BLaER1 (cell line): ENCODE measurements at regions not wholly inside any gene's neighbourhood (a gene's known extent, or its start where the extent isn't known, plus 50 kb on each side); places are given as distances from the start of the nearest gene placed in this dataset.

Source experiments
- H3K27ac ChIP-seq: shearing (Covaris generic); formaldehyde crosslinking; 2 replicates; pipeline ENCODE4 v1.8.1; 2022
- H3K27me3 ChIP-seq: shearing (Covaris generic); formaldehyde crosslinking; 2 replicates; pipeline ENCODE4 v1.8.1; 2022
- H3K36me3 ChIP-seq: shearing (Covaris generic); formaldehyde crosslinking; 2 replicates; pipeline ENCODE4 v1.8.1; 2022
- H3K4me1 ChIP-seq: shearing (Covaris generic); formaldehyde crosslinking; 2 replicates; pipeline ENCODE4 v1.8.1; 2022
- H3K4me2 ChIP-seq: shearing (Covaris generic); formaldehyde crosslinking; 2 replicates; pipeline ENCODE4 v1.8.1; 2022
- H3K4me3 ChIP-seq: shearing (Covaris generic); formaldehyde crosslinking; 2 replicates; pipeline ENCODE4 v1.8.1; 2022
- H3K9ac ChIP-seq: shearing (Covaris generic); formaldehyde crosslinking; 2 replicates; pipeline ENCODE4 v1.8.1; 2022
- H3K9me3 ChIP-seq: shearing (Covaris generic); formaldehyde crosslinking; 2 replicates; pipeline ENCODE4 v1.8.1; 2022
- H4K20me1 ChIP-seq: shearing (Covaris generic); formaldehyde crosslinking; 2 replicates; pipeline ENCODE4 v1.8.1; 2022
- Cebpa-rat ChIP-seq: shearing (Covaris generic); IDR thresholded peaks from 2 replicates; pipeline ENCODE4 v1.8.1; 2022

GRCh38 chr13:40404967-40405716, 261.3 kb downstream of the FOXO1 start:
- no peak overlapping the region for H3K9ac ChIP-seq

GRCh38 chr13:40406405-40407120, 259.9 kb downstream of the FOXO1 start:
- H3K27me3 ChIP-seq, result no peaks in the 10 kb centered on the region
- H3K27ac ChIP-seq, result no peak overlapping the region
- no peak overlapping the region for H3K4me2 ChIP-seq
- peaks cover 12% of the 10 kb centered on the region for H3K4me1 ChIP-seq
- no peaks in the 10 kb centered on the region for H4K20me1 ChIP-seq
- H3K4me3 ChIP-seq, result no peak overlapping the region
- H3K9me3 ChIP-seq, result peaks cover 20% of the 10 kb centered on the region
- TF ChIP-seq Cebpa-rat, result no peak
- H3K36me3 ChIP-seq, result no peaks in the 10 kb centered on the region
- no peak overlapping the region for H3K9ac ChIP-seq

More at GRCh38 chr13:40404967-40405716, 261.3 kb downstream of the FOXO1 start:
- Histone ChIP-seq H3K4me1 (peaks cover 14% of the 10 kb centered on the region), H3K4me2 (no peak overlapping the region), H3K27me3 (no peaks in the 10 kb centered on the region), H3K27ac (no peak overlapping the region), H3K4me3 (no peak overlapping the region), H3K9me3 (peaks cover 10% of the 10 kb centered on the region), H4K20me1 (no peaks in the 10 kb centered on the region), H3K36me3 (no peaks in the 10 kb centered on the region)
- TF ChIP-seq Cebpa-rat, result no peak

GRCh38 chr13:40407567-40407966, 258.9 kb downstream of the FOXO1 start:
- H3K27me3 ChIP-seq, result no peaks in the 10 kb centered on the region
- TF ChIP-seq Cebpa-rat, result no peak
- H3K4me3 ChIP-seq, result no peak overlapping the region
- no peak overlapping the region for H3K4me2 ChIP-seq
- H3K9me3 ChIP-seq, result peaks cover 20% of the 10 kb centered on the region
- H3K36me3 ChIP-seq, result no peaks in the 10 kb centered on the region
- no peak overlapping the region for H3K27ac ChIP-seq
- H3K4me1 ChIP-seq, result peaks cover 5% of the 10 kb centered on the region
- H4K20me1 ChIP-seq, result no peaks in the 10 kb centered on the region
- H3K9ac ChIP-seq, result no peak overlapping the region

- peaks cover 13% of the 10 kb centered on the region for H3K4me1 ChIP-seq
- no peak overlapping the region for H3K27ac ChIP-seq
- no peak overlapping the region for H3K9ac ChIP-seq
- TF ChIP-seq Cebpa-rat, result no peak
- no peaks in the 10 kb centered on the region for H3K27me3 ChIP-seq
- H3K4me2 ChIP-seq, result no peak overlapping the region
- H3K36me3 ChIP-seq, result no peaks in the 10 kb centered on the region
- peaks cover 20% of the 10 kb centered on the region for H3K9me3 ChIP-seq
- no peaks in the 10 kb centered on the region for H4K20me1 ChIP-seq
- H3K4me3 ChIP-seq, result no peak overlapping the region
Observed at GRCh38 chr13:40408602-40409001, 257.8 kb downstream of the FOXO1 start.

DNA sequence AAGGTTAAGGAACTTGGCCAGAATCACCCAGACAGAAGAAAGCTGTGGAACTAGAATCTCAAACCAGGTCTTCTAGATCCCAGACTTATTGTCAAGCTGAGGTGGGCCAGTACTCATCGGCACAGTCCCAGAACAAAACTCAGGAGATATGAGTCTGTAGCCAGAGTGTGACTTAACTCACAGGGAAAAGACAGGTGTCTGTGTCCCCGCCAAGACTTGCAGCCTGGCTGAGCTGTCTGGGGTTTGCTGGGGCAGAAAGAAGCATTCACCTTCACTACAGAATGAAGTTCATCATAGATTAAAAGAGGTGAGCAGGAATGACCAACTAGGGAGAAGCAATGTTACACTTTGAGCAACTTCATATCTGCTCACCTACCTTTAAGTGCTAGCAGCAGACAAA, 257.2 kb downstream of the FOXO1 start:
- Histone ChIP-seq H3K27me3 (no peaks in the 10 kb centered on the region), H3K4me3 (no peak overlapping the region), H3K4me1 (peaks cover 15% of the 10 kb centered on the region), H3K27ac (no peak overlapping the region), H3K36me3 (no peaks in the 10 kb centered on the region), H3K9ac (no peak overlapping the region), H3K9me3 (peaks cover 20% of the 10 kb centered on the region), H4K20me1 (no peaks in the 10 kb centered on the region), H3K4me2 (no peak overlapping the region)
- no peak for TF ChIP-seq Cebpa-rat

DNA sequence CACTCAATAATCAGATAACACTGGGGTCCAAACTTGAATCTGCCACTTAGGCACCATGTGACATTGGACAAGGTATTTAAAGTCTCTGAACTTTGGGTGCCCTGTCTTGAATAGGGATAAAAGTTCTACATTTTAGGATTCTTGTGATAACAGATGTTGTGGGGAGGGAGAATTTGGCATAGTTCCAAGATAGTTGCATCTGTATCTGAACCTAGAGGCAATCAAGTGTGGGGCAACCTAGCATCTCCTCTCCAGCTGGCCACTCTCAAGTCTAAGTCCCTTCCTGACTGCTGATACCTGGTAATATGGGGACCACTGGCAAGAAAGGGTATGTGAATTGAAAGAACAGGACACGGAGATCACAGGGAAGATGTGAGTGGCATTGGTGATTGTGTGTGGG, 256.1 kb downstream of the FOXO1 start:
- H3K36me3 ChIP-seq, result no peaks in the 10 kb centered on the region
- peaks cover 15% of the 10 kb centered on the region for H3K4me1 ChIP-seq
- H3K4me3 ChIP-seq, result no peak overlapping the region
- no peak for TF ChIP-seq Cebpa-rat
- no peak overlapping the region for H3K4me2 ChIP-seq
- H3K27me3 ChIP-seq, result no peaks in the 10 kb centered on the region
- H4K20me1 ChIP-seq, result no peaks in the 10 kb centered on the region
- no peak overlapping the region for H3K27ac ChIP-seq
- H3K9me3 ChIP-seq, result peaks cover 21% of the 10 kb centered on the region
- no peak overlapping the region for H3K9ac ChIP-seq

- Histone ChIP-seq H3K9me3 (peaks cover 8% of the 10 kb centered on the region; the same call in 1 of the 2 replicates), H3K9ac (no peak overlapping the region), H3K36me3 (no peaks in the 10 kb centered on the region)
Observed at GRCh38 chr13:40420160-40420740, 246.2 kb downstream of the FOXO1 start.

DNA sequence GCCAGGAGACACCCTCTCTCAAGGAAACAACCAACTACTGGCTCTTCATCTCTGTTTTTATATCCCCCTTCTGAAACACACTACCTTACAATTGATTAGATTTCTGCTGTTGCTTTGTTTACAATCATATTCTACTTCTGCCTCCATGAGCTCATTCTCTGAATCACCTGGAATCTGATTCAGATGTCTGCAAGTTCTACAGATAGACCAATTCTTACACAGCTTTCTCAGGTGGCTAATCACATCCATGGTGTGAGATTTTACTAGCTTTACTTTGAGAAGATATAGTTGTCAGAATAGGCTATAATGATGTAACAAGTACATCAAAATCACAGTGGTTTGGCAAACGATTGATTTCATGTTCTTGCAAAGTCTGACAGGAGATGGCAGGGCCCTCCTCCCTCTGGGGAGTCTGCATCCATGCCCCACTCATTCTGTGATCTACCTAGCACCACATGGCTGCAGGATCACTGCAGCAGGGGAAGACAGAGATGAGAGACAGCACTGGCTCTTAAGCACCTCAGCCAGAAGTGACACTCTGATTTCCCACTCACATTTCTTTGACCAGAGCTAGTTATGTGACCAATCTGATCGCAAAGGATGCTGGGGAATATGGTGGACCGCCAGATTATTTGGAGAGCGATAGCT, 243.7 kb downstream of the FOXO1 start:
- peaks cover 6% of the 10 kb centered on the region; the same call in 1 of the 2 replicates for H3K4me1 ChIP-seq
- H3K9me3 ChIP-seq, result peaks cover 5% of the 10 kb centered on the region; the same call in 1 of the 2 replicates
- H3K4me3 ChIP-seq, result no peak overlapping the region
- H4K20me1 ChIP-seq, result no peaks in the 10 kb centered on the region
- H3K4me2 ChIP-seq, result no peak overlapping the region
- H3K27ac ChIP-seq, result no peak overlapping the region
- no peak for TF ChIP-seq Cebpa-rat
- no peaks in the 10 kb centered on the region for H3K27me3 ChIP-seq
- no peak overlapping the region for H3K9ac ChIP-seq
- no peaks in the 10 kb centered on the region for H3K36me3 ChIP-seq

More at GRCh38 chr13:40420160-40420740, 246.2 kb downstream of the FOXO1 start:
- no peak overlapping the region for H3K27ac ChIP-seq
- no peak for TF ChIP-seq Cebpa-rat
- H3K4me2 ChIP-seq, result no peak overlapping the region
- H3K4me1 ChIP-seq, result peaks cover 1% of the 10 kb centered on the region; the same call in 1 of the 2 replicates
- no peaks in the 10 kb centered on the region for H3K27me3 ChIP-seq
- H3K4me3 ChIP-seq, result no peak overlapping the region
- H4K20me1 ChIP-seq, result no peaks in the 10 kb centered on the region

GRCh38 chr13:40428354-40428753, 238.1 kb downstream of the FOXO1 start:
- no peaks in the 10 kb centered on the region for H4K20me1 ChIP-seq
- no peaks in the 10 kb centered on the region for H3K36me3 ChIP-seq
- no peaks in the 10 kb centered on the region for H3K27me3 ChIP-seq
- no peak overlapping the region for H3K4me3 ChIP-seq
- peak overlapping the region; percentile 86; the same call in 1 of the 2 replicates for H3K4me2 ChIP-seq
- H3K4me1 ChIP-seq, result peaks cover 59% of the 10 kb centered on the region
- H3K27ac ChIP-seq, result no peak overlapping the region
- H3K9ac ChIP-seq, result no peak overlapping the region
- no peak for TF ChIP-seq Cebpa-rat
- H3K9me3 ChIP-seq, result no peaks in the 10 kb centered on the region
